Kidney (tissue), 13 donors: ENCODE measurements at regions not wholly inside any gene's neighbourhood (a gene's known extent, or its start where the extent isn't known, plus 50 kb on each side); places are given as distances from the start of the nearest gene placed in this dataset.

ENCODE experiments used
- DNase-seq, 5 donors: peaks; one replicate each; pipeline ENCODE4 v3.0.0-alpha.2; 2013 to 2020
- FAIRE-seq: peaks from 2 replicates; lab custom pipeline; 2012; peaks lifted over from hg19 to GRCh38; lab: Jason Lieb, UNC
- H3K27ac ChIP-seq, 2 donors: one replicate each; pipeline ENCODE4 v1.7.0; 2013; ENCODE audit warnings: low read depth in 2 of 2, low read length in 2 of 2, inconsistent platforms in 1 of 2
- H3K27me3 ChIP-seq: one replicate; pipeline ENCODE4 v1.7.1; 2013; ENCODE audit warnings: low read length, inconsistent platforms; ENCODE audit not compliant: control insufficient read depth, insufficient read depth
- H3K36me3 ChIP-seq, 3 donors: one replicate each; pipeline versions ENCODE4 v1.7.0 to v1.7.1; 2013; ENCODE audit warnings: low read length in 3 of 3, control low read depth in 1 of 3, inconsistent platforms in 1 of 3; ENCODE audit not compliant: insufficient read depth in 3 of 3, control insufficient read depth in 2 of 3
- H3K4me1 ChIP-seq, 3 donors: one replicate each; pipeline versions ENCODE4 v1.7.0 to v1.7.1; 2013; ENCODE audit warnings: low read length in 3 of 3, inconsistent platforms in 1 of 3, low read depth in 1 of 3; ENCODE audit not compliant: control insufficient read depth in 2 of 3, insufficient read depth in 2 of 3
- H3K4me3 ChIP-seq, 3 donors: one replicate each; pipeline versions ENCODE4 v1.7.0 to v1.8.1; 2013; ENCODE audit warnings: low read length in 3 of 3, control low read depth in 1 of 3, inconsistent platforms in 1 of 3
- H3K9ac ChIP-seq, 3 donors: one replicate each; pipeline versions ENCODE4 v1.7.0 to v1.7.1; 2013; ENCODE audit warnings: low read length in 3 of 3, control low read depth in 1 of 3, inconsistent platforms in 1 of 3
- H3K9me3 ChIP-seq, 3 donors: one replicate each; pipeline versions ENCODE4 v1.7.0 to v1.7.1; 2013; ENCODE audit warnings: low read length in 3 of 3, control low read depth in 1 of 3, inconsistent platforms in 1 of 3; ENCODE audit not compliant: control insufficient read depth in 2 of 3, insufficient read depth in 1 of 3
- CTCF ChIP-seq: IDR thresholded peaks from 3 replicates; pipeline ENCODE4 v1.5.1; 2012; ENCODE audit warnings: mild to moderate bottlenecking, moderate library complexity, borderline replicate concordance; ENCODE audit not compliant: insufficient read depth; ENCODE audit errors: extremely low read depth
- intact Hi-C: fragments of 100-400 bp; cut with DNase I; formaldehyde crosslinking; loops from one replicate; pipeline ENCODE4 v1.11.1; 2022
- donor health status: control.
- donor health status: control.
- donor health status: control.
- donor health status: control.
- donor health status: control.
- donor health status: DM: yes; HTN: yes; CAD: no.
- donor health status: Normal renal cell carcinoma (clear cell type).

- Histone ChIP-seq H3K27ac (no peak overlapping the region), H3K4me1 (no peaks in the 10 kb centered on the region), H3K9ac (no peak overlapping the region), H3K36me3 (no peaks in the 10 kb centered on the region), H3K27me3 (no peaks in the 10 kb centered on the region), H3K4me3 (no peak overlapping the region), H3K9me3 (no peaks in the 10 kb centered on the region)
- no peak for DNase-seq
- FAIRE-seq, result no peak
- no peak for TF ChIP-seq CTCF
- intact Hi-C loops, result no loop called here
Measured at GRCh38 chr2:19264852-19265251, 93.6 kb downstream of the OSR1 start.

GRCh38 chr2:19262150-19262549 lies 96.3 kb downstream of the OSR1 start:
- no peak overlapping the region for H3K4me3 ChIP-seq
- intact Hi-C loops, result no loop called here
- no peak for FAIRE-seq
- H3K9me3 ChIP-seq, result no peaks in the 10 kb centered on the region
- no peak for DNase-seq
- no peak overlapping the region for H3K27ac ChIP-seq
- H3K4me1 ChIP-seq, result no peaks in the 10 kb centered on the region
- H3K36me3 ChIP-seq, result no peaks in the 10 kb centered on the region
- TF ChIP-seq CTCF, result no peak
- no peak overlapping the region for H3K9ac ChIP-seq
- no peaks in the 10 kb centered on the region for H3K27me3 ChIP-seq

GRCh38 chr2:19261061-19261460 lies 97.4 kb downstream of the OSR1 start:
- no peaks in the 10 kb centered on the region for H3K36me3 ChIP-seq
- peaks cover 0 to 2% (median 0%) of the 10 kb centered on the region in 3 donors for H3K4me1 ChIP-seq
- no peak overlapping the region for H3K4me3 ChIP-seq
- DNase-seq (no peak), FAIRE-seq (no peak)
- no peak overlapping the region for H3K9ac ChIP-seq
- no peaks in the 10 kb centered on the region for H3K27me3 ChIP-seq
- no peaks in the 10 kb centered on the region for H3K9me3 ChIP-seq
- intact Hi-C loops, result no loop called here
- no peak for TF ChIP-seq CTCF
- no peak overlapping the region for H3K27ac ChIP-seq

GRCh38 chr2:19256121-19256601 lies 102.3 kb downstream of the OSR1 start:
- Histone ChIP-seq H3K4me3 (no peak overlapping the region), H3K27ac (no peak overlapping the region), H3K4me1 (peaks cover 0 to 9% (median 5%) of the 10 kb centered on the region in 3 donors), H3K9ac (no peak overlapping the region), H3K36me3 (no peaks in the 10 kb centered on the region), H3K27me3 (no peaks in the 10 kb centered on the region), H3K9me3 (no peaks in the 10 kb centered on the region)
- FAIRE-seq (no peak), DNase-seq (peak in 2 of 5 donors; percentile 57 to 67)
- intact Hi-C loops, result no loop called here
- no peak for TF ChIP-seq CTCF
